NCI-H2171 treated with DMSO at 0.1 percent for 48 hours (cell line): ENCODE measurements at regions not wholly inside any gene's neighbourhood (a gene's known extent, or its start where the extent isn't known, plus 50 kb on each side); places are given as distances from the start of the nearest gene placed in this dataset.
A peak's percentile ranks its signal among the peaks of the same experiment; 100 is the strongest.
"Not testable (repeated sequence)": the region's sequence is repeated elsewhere in the genome, so short reads cannot be mapped to it uniquely, and the experiment has no call there.

Source experiments
- DNase-seq: peaks from one replicate; lab custom pipeline; 2025; lab: John Stamatoyannopoulos, UW

DNA sequence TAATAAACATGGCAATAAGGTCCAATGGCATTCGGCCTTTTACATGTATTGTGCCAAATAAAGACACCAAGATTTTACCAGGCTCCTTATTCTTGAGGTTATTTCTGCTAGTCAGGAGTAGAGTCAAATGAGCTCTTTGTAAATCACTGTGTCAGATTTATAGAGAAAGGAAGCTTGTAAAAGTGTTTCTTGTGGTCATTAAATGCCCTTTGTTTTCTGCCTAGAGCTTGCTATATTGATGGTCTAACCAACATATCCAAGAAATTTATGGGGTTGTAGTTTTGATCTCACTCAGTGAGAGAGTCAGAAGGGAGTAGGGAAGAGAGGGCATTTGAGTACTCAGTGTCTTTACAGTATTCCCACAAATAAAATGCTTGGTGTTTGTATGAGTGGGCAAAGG is 86.2 kb upstream of the FRMPD4 start:
- DNase-seq: no peak

GRCh38 chrX:12058087-12058486 is 80.2 kb upstream of the FRMPD4 start:
- DNase-seq: no peak

DNA sequence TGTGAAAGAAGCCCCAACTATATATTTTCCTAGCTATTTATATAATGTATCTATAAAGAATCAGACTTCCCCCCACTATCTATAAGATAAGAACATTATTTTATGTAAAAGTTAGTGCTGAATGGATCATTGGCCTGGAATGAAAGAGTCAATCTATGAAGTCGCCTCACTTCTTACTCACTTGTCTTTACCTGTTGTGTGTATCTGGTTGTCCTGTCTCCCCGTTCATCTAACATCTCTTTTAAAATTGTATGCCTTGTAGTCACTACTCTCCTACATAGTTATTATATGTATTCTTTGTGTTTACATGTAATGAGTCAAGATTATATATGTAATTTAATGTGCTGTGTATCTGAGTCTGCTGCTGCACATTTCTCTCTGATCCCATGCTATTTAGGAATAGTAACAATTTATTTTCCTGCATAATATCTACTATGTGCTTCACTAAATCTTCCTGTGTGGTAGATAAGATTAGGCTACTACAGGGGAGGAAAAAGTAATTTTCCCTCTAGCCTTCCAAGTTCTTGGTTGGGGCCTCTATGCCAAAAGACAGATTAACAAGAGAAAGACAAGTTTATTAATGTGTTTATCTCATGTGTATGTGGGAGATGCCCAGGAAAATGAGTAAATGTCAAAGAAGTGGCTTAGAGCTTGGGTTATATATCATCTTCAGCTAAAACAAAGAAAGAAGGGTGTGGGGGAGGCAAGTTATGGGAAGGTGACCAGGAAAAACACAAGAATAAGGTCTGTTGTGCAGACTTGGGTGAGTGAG is 77.6 kb upstream of the FRMPD4 start:
- DNase-seq: no peak

DNA sequence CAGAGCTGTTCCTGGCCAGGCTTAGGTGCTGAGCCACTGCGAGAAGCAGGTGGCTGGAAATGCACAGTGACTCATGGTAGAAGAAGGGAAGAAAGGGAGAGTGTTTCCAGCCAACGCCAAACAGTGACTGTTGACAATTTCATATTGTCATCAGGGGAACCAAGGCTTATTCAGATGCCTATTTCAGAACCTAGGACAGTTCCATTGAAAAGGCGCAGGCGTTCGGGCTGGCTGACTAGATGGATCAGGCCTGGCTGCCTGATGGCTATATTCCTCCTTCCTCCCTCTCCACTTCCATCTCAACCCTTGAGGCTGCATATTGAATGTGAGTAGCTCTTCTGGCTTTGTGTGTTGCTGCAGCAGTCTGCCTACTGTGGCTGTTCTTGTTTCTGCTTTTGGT is 73.0 kb upstream of the FRMPD4 start:
- no peak for DNase-seq

GRCh38 chrX:12076046-12076445 is 62.2 kb upstream of the FRMPD4 start:
- DNase-seq: no peak

GRCh38 chrX:12080265-12080664 is 58.0 kb upstream of the FRMPD4 start:
- DNase-seq: peak; percentile 2

DNA sequence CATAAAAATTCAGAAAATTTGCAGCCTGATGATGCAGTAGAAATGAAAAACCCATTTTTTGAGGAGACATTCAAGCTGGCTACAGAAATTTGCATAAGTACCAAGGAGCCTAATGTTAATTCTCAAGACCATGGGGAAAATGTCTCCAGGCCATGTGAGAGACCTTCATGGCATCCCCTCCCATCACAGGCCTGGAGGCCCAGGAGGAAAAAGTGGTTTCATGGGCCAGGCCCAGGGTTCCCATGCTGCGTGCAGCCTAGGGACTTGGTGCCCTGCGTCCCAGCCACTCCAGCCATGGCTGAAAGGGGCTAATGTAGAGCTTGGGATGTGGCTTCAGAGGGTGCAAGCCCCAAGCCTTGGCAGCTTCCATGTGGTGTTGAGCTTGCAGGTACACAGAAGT is 55.3 kb upstream of the FRMPD4 start:
- DNase-seq: not testable (repeated sequence)
